Neural cell (in vitro differentiated cells): ENCODE measurements at regions not wholly inside any gene's neighbourhood (a gene's known extent, or its start where the extent isn't known, plus 50 kb on each side); places are given as distances from the start of the nearest gene placed in this dataset.

ENCODE experiments used
- H2AFZ ChIP-seq: fragments of 200-600, 300-800 bp; sonication (generic), shearing (Covaris generic); 2 replicates; pipeline ENCODE4 v1.6.0; 2014; ENCODE audit warnings: low read depth, mild to moderate bottlenecking, antibody characterized with exemption, low read length, moderate library complexity
- H3F3A ChIP-seq: fragments of 200-600 bp; shearing (Covaris generic); 2 replicates; pipeline ENCODE4 v1.6.1; 2016; ENCODE audit warnings: mild to moderate bottlenecking, moderate library complexity, mixed read lengths, antibody characterized with exemption, low read length; ENCODE audit not compliant: insufficient read depth, poor library complexity, severe bottlenecking
- H3K27ac ChIP-seq: fragments of 200-600, 300-800 bp; sonication (generic), shearing (Covaris generic); 2 replicates; pipeline ENCODE4 v1.5.1; 2014; ENCODE audit warnings: mild to moderate bottlenecking, low read length, moderate library complexity
- H3K27me3 ChIP-seq: fragments of 300-800, 200-600 bp; sonication (generic), shearing (Covaris generic); 2 replicates; pipeline ENCODE4 v1.6.0; 2014; ENCODE audit warnings: mild to moderate bottlenecking, low read depth, low read length, moderate library complexity; ENCODE audit not compliant: insufficient read depth
- H3K36me3 ChIP-seq: fragments of 300-800, 200-600 bp; sonication (generic), shearing (Covaris generic); 2 replicates; pipeline ENCODE4 v1.5.1; 2014; ENCODE audit warnings: mild to moderate bottlenecking, antibody characterized with exemption, low read length, moderate library complexity; ENCODE audit not compliant: insufficient read depth
- H3K4me2 ChIP-seq: fragments of 300-800, 200-600 bp; sonication (generic), shearing (Covaris generic); 2 replicates; pipeline ENCODE4 v1.6.0; 2014; ENCODE audit warnings: mild to moderate bottlenecking, low read length
- H3K4me3 ChIP-seq: fragments of 300-800, 200-600 bp; sonication (generic), shearing (Covaris generic); 2 replicates; pipeline ENCODE4 v1.5.1; 2014; ENCODE audit warnings: mild to moderate bottlenecking, low read length, moderate library complexity
- H3K79me2 ChIP-seq: fragments of 200-600 bp; shearing (Covaris generic); replicated peaks from 2 replicates; pipeline ENCODE4 v1.6.0; 2014; ENCODE audit warnings: mild to moderate bottlenecking, low read length, moderate library complexity; ENCODE audit not compliant: insufficient read depth
- H3K9ac ChIP-seq: fragments of 300-800, 200-600 bp; sonication (generic), shearing (Covaris generic); 2 replicates; pipeline ENCODE4 v1.6.1; 2016; ENCODE audit warnings: mild to moderate bottlenecking, low read length, mixed read lengths
- H3K9me2 ChIP-seq: fragments of 200-600 bp; shearing (Covaris generic); 2 replicates; pipeline ENCODE4 v1.6.1; 2016; ENCODE audit warnings: mild to moderate bottlenecking, low read length, mixed read lengths; ENCODE audit not compliant: insufficient read depth
- H3K9me3 ChIP-seq: fragments of 200-600, 300-800 bp; sonication (generic), shearing (Covaris generic); 2 replicates; pipeline ENCODE4 v1.6.1; 2016; ENCODE audit warnings: mild to moderate bottlenecking, mixed run types, low read length, moderate library complexity, mixed read lengths
- H4K20me1 ChIP-seq: fragments of 200-600 bp; shearing (Covaris generic); 2 replicates; pipeline ENCODE4 v1.6.1; 2016; ENCODE audit warnings: mild to moderate bottlenecking, mixed run types; ENCODE audit not compliant: insufficient read depth
- CTCF ChIP-seq: fragments of 450-650 bp; IDR thresholded peaks from 2 replicates; pipeline ENCODE4 v1.5.1; 2014; ENCODE audit warnings: antibody characterized with exemption, mild to moderate bottlenecking, moderate library complexity; ENCODE audit not compliant: poor library complexity, severe bottlenecking
- EP300 ChIP-seq: fragments of 450-650 bp; conservative IDR thresholded peaks from 2 replicates; pipeline ENCODE4 v1.6.1; 2014; ENCODE audit warnings: antibody characterized with exemption, mild to moderate bottlenecking, moderate library complexity; ENCODE audit not compliant: poor library complexity, severe bottlenecking
- EZH2 ChIP-seq: fragments of 200-600, 300-800 bp; shearing (Covaris generic), sonication (generic); IDR thresholded peaks from 2 replicates; pipeline ENCODE4 v1.6.1; 2014; ENCODE audit warnings: antibody characterized with exemption, low read length, borderline replicate concordance, mild to moderate bottlenecking; ENCODE audit not compliant: insufficient read depth, poor library complexity, severe bottlenecking
- MXI1 ChIP-seq: fragments of 450-650 bp; conservative IDR thresholded peaks from 2 replicates; pipeline ENCODE4 v1.6.1; 2014; ENCODE audit warnings: antibody characterized with exemption, mild to moderate bottlenecking; ENCODE audit not compliant: poor library complexity, severe bottlenecking
- POLR2AphosphoS5 ChIP-seq: IDR thresholded peaks from 2 replicates; pipeline ENCODE4 v1.6.1; 2012
- RAD21 ChIP-seq: fragments of 450-650 bp; conservative IDR thresholded peaks from 2 replicates; pipeline ENCODE4 v1.6.1; 2014; ENCODE audit warnings: antibody characterized with exemption, mild to moderate bottlenecking, moderate library complexity
- SMC3 ChIP-seq: fragments of 450-650 bp; conservative IDR thresholded peaks from 2 replicates; pipeline ENCODE4 v1.6.1; 2014; ENCODE audit warnings: antibody characterized with exemption, mild to moderate bottlenecking, moderate library complexity; ENCODE audit not compliant: poor library complexity
- TAF1 ChIP-seq: IDR thresholded peaks from 2 replicates; pipeline ENCODE4 v1.6.1; 2012; ENCODE audit warnings: low read depth
- TF ChIP-seq, protein P1 (sequence below): IDR thresholded peaks from 2 replicates; pipeline ENCODE4 v1.6.1; 2012; ENCODE audit warnings: borderline replicate concordance

GRCh38 chr2:195370167-195370943 is 286.7 kb upstream of the SLC39A10 start:
- no peaks in the 10 kb centered on the region for H3K36me3 ChIP-seq
- H3K27ac ChIP-seq: no peak overlapping the region
- H3K4me3 ChIP-seq: no peak overlapping the region
- H3K9ac ChIP-seq: no peak overlapping the region
- no peaks in the 10 kb centered on the region for H3K79me2 ChIP-seq
- H4K20me1 ChIP-seq: no peaks in the 10 kb centered on the region
- no peaks in the 10 kb centered on the region for H3K9me2 ChIP-seq
- TF ChIP-seq RAD21 (no peak), POLR2AphosphoS5 (no peak), MXI1 (no peak)
- H2AFZ ChIP-seq: no peak overlapping the region
- H3K27me3 ChIP-seq: no peaks in the 10 kb centered on the region
- no peaks in the 10 kb centered on the region for H3F3A ChIP-seq
- H3K4me2 ChIP-seq: no peak overlapping the region
- no peaks in the 10 kb centered on the region for H3K9me3 ChIP-seq

DNA sequence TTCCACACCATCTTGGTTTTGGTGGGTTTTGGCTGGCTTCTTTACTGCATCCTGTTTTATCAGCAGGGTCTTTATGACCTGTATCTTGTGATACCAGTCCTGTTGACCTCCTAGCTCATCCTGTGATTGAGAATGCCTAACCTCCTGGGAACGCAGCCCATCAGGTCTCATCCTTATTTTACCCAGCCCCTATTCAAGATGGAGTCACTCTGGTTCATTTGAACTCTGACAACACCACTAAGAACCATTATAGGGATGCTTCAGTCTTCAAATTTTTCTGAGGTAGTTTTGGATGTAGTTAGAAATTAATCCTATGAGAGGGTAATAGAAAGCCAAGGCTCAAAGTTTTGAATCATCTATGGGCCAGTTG is 287.8 kb upstream of the SLC39A10 start:
- no peak overlapping the region for H3K4me3 ChIP-seq
- no peaks in the 10 kb centered on the region for H3K79me2 ChIP-seq
- no peaks in the 10 kb centered on the region for H3F3A ChIP-seq
- H3K36me3 ChIP-seq: no peaks in the 10 kb centered on the region
- H3K27me3 ChIP-seq: no peaks in the 10 kb centered on the region
- H3K9me3 ChIP-seq: no peaks in the 10 kb centered on the region
- H2AFZ ChIP-seq: no peak overlapping the region
- no peaks in the 10 kb centered on the region for H4K20me1 ChIP-seq
- H3K9ac ChIP-seq: no peak overlapping the region
- no peak overlapping the region for H3K4me2 ChIP-seq
- no peaks in the 10 kb centered on the region for H3K9me2 ChIP-seq
- TF ChIP-seq TAF1: no peak
- TF ChIP-seq EZH2: no peak
- TF ChIP-seq, protein P1, sequence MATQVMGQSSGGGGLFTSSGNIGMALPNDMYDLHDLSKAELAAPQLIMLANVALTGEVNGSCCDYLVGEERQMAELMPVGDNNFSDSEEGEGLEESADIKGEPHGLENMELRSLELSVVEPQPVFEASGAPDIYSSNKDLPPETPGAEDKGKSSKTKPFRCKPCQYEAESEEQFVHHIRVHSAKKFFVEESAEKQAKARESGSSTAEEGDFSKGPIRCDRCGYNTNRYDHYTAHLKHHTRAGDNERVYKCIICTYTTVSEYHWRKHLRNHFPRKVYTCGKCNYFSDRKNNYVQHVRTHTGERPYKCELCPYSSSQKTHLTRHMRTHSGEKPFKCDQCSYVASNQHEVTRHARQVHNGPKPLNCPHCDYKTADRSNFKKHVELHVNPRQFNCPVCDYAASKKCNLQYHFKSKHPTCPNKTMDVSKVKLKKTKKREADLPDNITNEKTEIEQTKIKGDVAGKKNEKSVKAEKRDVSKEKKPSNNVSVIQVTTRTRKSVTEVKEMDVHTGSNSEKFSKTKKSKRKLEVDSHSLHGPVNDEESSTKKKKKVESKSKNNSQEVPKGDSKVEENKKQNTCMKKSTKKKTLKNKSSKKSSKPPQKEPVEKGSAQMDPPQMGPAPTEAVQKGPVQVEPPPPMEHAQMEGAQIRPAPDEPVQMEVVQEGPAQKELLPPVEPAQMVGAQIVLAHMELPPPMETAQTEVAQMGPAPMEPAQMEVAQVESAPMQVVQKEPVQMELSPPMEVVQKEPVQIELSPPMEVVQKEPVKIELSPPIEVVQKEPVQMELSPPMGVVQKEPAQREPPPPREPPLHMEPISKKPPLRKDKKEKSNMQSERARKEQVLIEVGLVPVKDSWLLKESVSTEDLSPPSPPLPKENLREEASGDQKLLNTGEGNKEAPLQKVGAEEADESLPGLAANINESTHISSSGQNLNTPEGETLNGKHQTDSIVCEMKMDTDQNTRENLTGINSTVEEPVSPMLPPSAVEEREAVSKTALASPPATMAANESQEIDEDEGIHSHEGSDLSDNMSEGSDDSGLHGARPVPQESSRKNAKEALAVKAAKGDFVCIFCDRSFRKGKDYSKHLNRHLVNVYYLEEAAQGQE: no peak
- no peak for TF ChIP-seq EP300
- TF ChIP-seq RAD21: no peak
- TF ChIP-seq SMC3: no peak
- TF ChIP-seq CTCF: no peak
- no peak for TF ChIP-seq MXI1
- no peak for TF ChIP-seq POLR2AphosphoS5
- H3K27ac ChIP-seq: no peak overlapping the region
